Heart left ventricle (tissue), 16 donors: ENCODE measurements at regions not wholly inside any gene's neighbourhood (a gene's known extent, or its start where the extent isn't known, plus 50 kb on each side); places are given as distances from the start of the nearest gene placed in this dataset.

Experiments used
- ATAC-seq, 4 donors: fragments of 200-7000 bp; cut with Tn5 transposase; one replicate each; pipeline ENCODE4 v1.9.1; 2020 to 2022; ENCODE audit warnings: moderate library complexity in 4 of 4, mild to moderate bottlenecking in 3 of 4, moderate number of reproducible peaks in 1 of 4
- DNase-seq, 5 donors: peaks; one replicate each; pipeline ENCODE4 v3.0.0-alpha.2; 2020
- H3K27ac ChIP-seq, 12 donors: fragments of 200-600 bp; sonication (generic) in 4 of 12; one replicate each; pipeline versions ENCODE4 v1.5.0 to v1.8.0; 2016 to 2022; ENCODE audit warnings: mild to moderate bottlenecking in 2 of 12
- H3K27me3 ChIP-seq, 9 donors: fragments of 200-600 bp; sonication (generic) in 2 of 9; one replicate each; pipeline versions ENCODE4 v1.5.1 to v1.8.0; 2016 to 2022; ENCODE audit warnings: mild to moderate bottlenecking in 3 of 9
- H3K36me3 ChIP-seq, 9 donors: fragments of 200-600 bp; sonication (generic) in 2 of 9; one replicate each; pipeline versions ENCODE4 v1.5.0 to v1.8.0; 2018 to 2022; ENCODE audit warnings: mild to moderate bottlenecking in 2 of 9
- H3K4me1 ChIP-seq, 12 donors: fragments of 200-600 bp; sonication (generic) in 4 of 12; one replicate each; pipeline versions ENCODE4 v1.5.0 to v1.8.0; 2016 to 2022; ENCODE audit warnings: mild to moderate bottlenecking in 3 of 12
- H3K4me3 ChIP-seq, 12 donors: fragments of 200-600 bp; sonication (generic) in 4 of 12; one replicate each; pipeline versions ENCODE4 v1.5.0 to v1.8.0; 2017 to 2022; ENCODE audit warnings: mild to moderate bottlenecking in 9 of 12, moderate library complexity in 4 of 12
- H3K9me3 ChIP-seq, 12 donors: fragments of 200-600 bp; sonication (generic) in 4 of 12; one replicate each; pipeline versions ENCODE4 v1.5.0 to v1.8.0; 2016 to 2022; ENCODE audit warnings: mild to moderate bottlenecking in 1 of 12
- POLR2A ChIP-seq, 2 donors: fragments of 450-650 bp; IDR thresholded peaks; one replicate each; pipeline ENCODE4 v1.6.1; 2017; ENCODE audit warnings: antibody characterized with exemption in 2 of 2, mild to moderate bottlenecking in 2 of 2, moderate library complexity in 2 of 2
- WGBS, 4 donors: extraction: QIAGEN DNeasy Blood & Tissue Kit in 2 of 4; methylation state at CpG; one replicate each; pipeline versions ENCODE4 v1.1.5 to v1.1.7; 2013 to 2018; 5-methylcytosine and 5-hydroxymethylcytosine counted together
- intact Hi-C, 10 donors: fragments of 100-400 bp; cut with DNase I; formaldehyde crosslinking; loops; one replicate each; pipeline versions ENCODE4 v1.11.1 to v1.14.2; 2022
- TF ChIP-seq, protein P1 (sequence below), 12 donors: fragments of 200-600 bp; sonication (generic) in 4 of 12; IDR thresholded peaks; one replicate each; pipeline versions ENCODE4 v1.5.0 to v1.8.0; 2018 to 2022; ENCODE audit warnings: antibody characterized with exemption in 12 of 12, mild to moderate bottlenecking in 5 of 12
- donor health status: ischemic (EF 13 %, LVEDD 7.1; RV severe dilation, severe dysfunction).
- donor health status: healthy with polysubstance abuse.
- donor health status: DM: no; HTN: yes; CAD: no.
- donor health status: DM: no; HTN: no; CAD: no.
- donor health status: ischemic (EF 25% LVEDD 6.9; RV normal size, moderate dysfunction).
- donor health status: ischemic (EF 25% LVEDD 5.7; RV mildly dilated, moderate dysfunction).
- donor health status: healthy.
- donor health status: DM: yes; HTN: yes; CAD: no.
- donor health status: ischemic (EF 35%, LVEDD 5.7; RV mildly dilated, moderate dysfunction).
- donor health status: nonischemic (EF 11% LVEDD 7.7; RV severe dilation, severe dysfunction).
- donor health status: DM: yes; HTN: yes; CAD: no.
- donor health status: PGD.
- donor health status: ischemic (EF 29% LVEDD 5.4; RV normal size, mild dysfunction).
- donor health status: nonischemic (EF 23%, LVEDD 6.1; RV moderate dilation, normal function).

DNA sequence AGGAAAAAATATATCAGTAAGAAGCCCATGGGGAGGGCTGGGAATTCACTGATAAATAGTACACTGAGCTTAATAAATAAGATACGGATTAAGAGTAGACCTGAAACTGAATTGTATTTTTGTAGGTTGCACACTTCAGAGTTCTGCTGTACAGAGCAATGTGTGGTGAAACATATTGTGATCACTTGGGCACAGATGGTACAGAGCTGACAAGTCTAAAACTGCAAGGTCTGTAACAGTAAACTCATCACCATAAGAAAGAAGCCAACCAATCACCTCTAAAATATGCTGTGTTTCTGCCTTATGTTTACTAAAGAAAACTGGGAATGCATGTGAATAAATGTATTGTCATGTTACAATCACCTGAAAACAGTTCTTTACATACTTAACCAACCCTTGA, 360.7 kb downstream of the MRPL39 start:
- no peak for TF ChIP-seq POLR2A (IDR thresholded peaks at IDR 0.05)
- TF ChIP-seq, protein P1, sequence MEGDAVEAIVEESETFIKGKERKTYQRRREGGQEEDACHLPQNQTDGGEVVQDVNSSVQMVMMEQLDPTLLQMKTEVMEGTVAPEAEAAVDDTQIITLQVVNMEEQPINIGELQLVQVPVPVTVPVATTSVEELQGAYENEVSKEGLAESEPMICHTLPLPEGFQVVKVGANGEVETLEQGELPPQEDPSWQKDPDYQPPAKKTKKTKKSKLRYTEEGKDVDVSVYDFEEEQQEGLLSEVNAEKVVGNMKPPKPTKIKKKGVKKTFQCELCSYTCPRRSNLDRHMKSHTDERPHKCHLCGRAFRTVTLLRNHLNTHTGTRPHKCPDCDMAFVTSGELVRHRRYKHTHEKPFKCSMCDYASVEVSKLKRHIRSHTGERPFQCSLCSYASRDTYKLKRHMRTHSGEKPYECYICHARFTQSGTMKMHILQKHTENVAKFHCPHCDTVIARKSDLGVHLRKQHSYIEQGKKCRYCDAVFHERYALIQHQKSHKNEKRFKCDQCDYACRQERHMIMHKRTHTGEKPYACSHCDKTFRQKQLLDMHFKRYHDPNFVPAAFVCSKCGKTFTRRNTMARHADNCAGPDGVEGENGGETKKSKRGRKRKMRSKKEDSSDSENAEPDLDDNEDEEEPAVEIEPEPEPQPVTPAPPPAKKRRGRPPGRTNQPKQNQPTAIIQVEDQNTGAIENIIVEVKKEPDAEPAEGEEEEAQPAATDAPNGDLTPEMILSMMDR (IDR thresholded peaks at IDR 0.05) = no peak
- no peak for DNase-seq
- 88 to 92% (median 88%) methylated on average over 1 of the region's 1 CpG for WGBS, 4 donors
- no peak for ATAC-seq
- no peaks in the 10 kb centered on the region for H3K36me3 ChIP-seq
- no peak overlapping the region for H3K27ac ChIP-seq
- intact Hi-C loops = no loop called here
- H3K4me3 ChIP-seq = no peak overlapping the region
- no peaks in the 10 kb centered on the region for H3K4me1 ChIP-seq
- H3K27me3 ChIP-seq = no peaks in the 10 kb centered on the region
- no peaks in the 10 kb centered on the region for H3K9me3 ChIP-seq

GRCh38 chr21:25244735-25245134, 362.5 kb downstream of the MRPL39 start:
- H3K36me3 ChIP-seq = no peaks in the 10 kb centered on the region
- intact Hi-C loops = no loop called here
- no peak for ATAC-seq
- no peak overlapping the region for H3K27ac ChIP-seq
- H3K4me3 ChIP-seq = no peak overlapping the region
- no peaks in the 10 kb centered on the region for H3K4me1 ChIP-seq
- peaks cover 0 to 11% (median 0%) of the 10 kb centered on the region in 12 donors for H3K9me3 ChIP-seq
- no peak for DNase-seq
- H3K27me3 ChIP-seq = no peaks in the 10 kb centered on the region
- TF ChIP-seq POLR2A (IDR thresholded peaks at IDR 0.05) = no peak
- TF ChIP-seq, protein P1 (IDR thresholded peaks at IDR 0.05) = no peak
- 76 to 91% (median 81%) methylated on average over 1 of the region's 1 CpG for WGBS, 4 donors

- TF ChIP-seq POLR2A (IDR thresholded peaks at IDR 0.05) = no peak
- H3K4me1 ChIP-seq = no peaks in the 10 kb centered on the region
- WGBS, 4 donors = 65 to 73% (median 69%) methylated on average over 7 of the region's 7 CpGs
- H3K4me3 ChIP-seq = no peak overlapping the region
- ATAC-seq (no peak), DNase-seq (no peak)
- H3K9me3 ChIP-seq = peaks cover 0 to 11% (median 0%) of the 10 kb centered on the region in 12 donors
- no peaks in the 10 kb centered on the region for H3K27me3 ChIP-seq
- intact Hi-C loops = no loop called here
- H3K36me3 ChIP-seq = no peaks in the 10 kb centered on the region
- no peak overlapping the region for H3K27ac ChIP-seq
These were observed 363.5 kb downstream of the MRPL39 start for GRCh38 chr21:25243808-25244207.

DNA sequence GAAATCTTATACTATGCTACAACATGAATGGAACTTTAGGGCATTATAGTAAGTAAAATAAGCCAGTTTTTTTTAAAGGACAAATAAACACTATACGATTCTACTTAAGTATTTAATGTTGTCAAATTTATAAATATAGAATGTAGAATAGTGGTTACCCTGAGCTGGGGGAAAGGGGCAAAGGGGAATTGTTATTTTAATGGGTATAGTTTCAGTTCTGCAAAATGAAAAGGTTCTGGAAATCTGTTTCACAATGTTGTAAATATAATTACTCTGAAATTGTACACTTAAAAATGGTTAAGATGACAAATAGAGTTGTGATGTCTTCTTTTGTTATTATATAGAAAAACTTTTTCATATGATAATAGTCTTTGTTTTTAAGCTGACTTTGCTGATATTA, 366.3 kb downstream of the MRPL39 start:
- Histone ChIP-seq H3K4me3 (no peak overlapping the region), H3K36me3 (no peaks in the 10 kb centered on the region), H3K27ac (no peak overlapping the region), H3K9me3 (peaks cover 0 to 30% (median 12%) of the 10 kb centered on the region in 12 donors), H3K27me3 (no peaks in the 10 kb centered on the region), H3K4me1 (no peaks in the 10 kb centered on the region)
- DNase-seq = no peak
- ATAC-seq = no peak
- TF ChIP-seq POLR2A (IDR thresholded peaks at IDR 0.05) = no peak
- TF ChIP-seq, protein P1 (IDR thresholded peaks at IDR 0.05) = no peak
- intact Hi-C loops = no loop called here
- 89 to 94% (median 91%) methylated on average over 1 of the region's 1 CpG for WGBS, 4 donors
